PFSK-1 (cell line): ENCODE measurements at regions not wholly inside any gene's neighbourhood (a gene's known extent, or its start where the extent isn't known, plus 50 kb on each side); places are given as distances from the start of the nearest gene placed in this dataset.

Experiments
- POLR2AphosphoS5 ChIP-seq: IDR thresholded peaks from 2 replicates; pipeline ENCODE4 v1.6.1; 2012; ENCODE audit warnings: low read depth, mild to moderate bottlenecking, control low read depth, low read length, moderate library complexity
- REST ChIP-seq, 2 experiments: IDR thresholded peaks; 2 replicates each; pipeline versions ENCODE4 v1.6.1 to v1.8.0; 2011 to 2012; ENCODE audit warnings: low read depth in 2 of 2, low read length in 2 of 2, control low read depth in 1 of 2, inconsistent platforms in 1 of 2, mild to moderate bottlenecking in 1 of 2, moderate library complexity in 1 of 2; ENCODE audit not compliant: insufficient read depth in 1 of 2
- SIN3A ChIP-seq: IDR thresholded peaks from 2 replicates; pipeline ENCODE4 v1.6.1; 2012; ENCODE audit warnings: mild to moderate bottlenecking, low read length, moderate library complexity, borderline replicate concordance; ENCODE audit not compliant: insufficient read depth
- TAF1 ChIP-seq: IDR thresholded peaks from 2 replicates; pipeline ENCODE4 v1.6.1; 2012; ENCODE audit warnings: low read length, control low read depth, borderline replicate concordance; ENCODE audit not compliant: insufficient read depth

GRCh38 chr15:66894986-66895780 lies 170.2 kb upstream of the SMAD3 start:
- TF ChIP-seq REST (IDR thresholded peaks at IDR 0.05; ENCODE audit: insufficient read depth in 1 of 2, low read depth in 2 of 2, low read length in 2 of 2), result no peak
- TF ChIP-seq POLR2AphosphoS5, result no peak
- TF ChIP-seq TAF1, result no peak
- TF ChIP-seq SIN3A, result no peak
